HCT116 (cell line): ENCODE measurements at regions not wholly inside any gene's neighbourhood (a gene's known extent, or its start where the extent isn't known, plus 50 kb on each side); places are given as distances from the start of the nearest gene placed in this dataset.

Experiments used
- ATAC-seq: fragments of 200-7000 bp; cut with Tn5 transposase; 2 replicates; pipeline ENCODE4 v1.9.1; 2020; ENCODE audit warnings: mild to moderate bottlenecking, moderate library complexity
- BruUV-seq: library from RNA; stranded (reverse); fragments of 400-500 nt; replicated peaks from 2 replicates; lab custom pipeline; 2021; lab: Mats Ljungman, UMichigan
- CTCF ChIA-PET: fragments of 300-600 bp; sonication (Branson Sonifier 250); formaldehyde crosslinking; loops from one replicate; lab custom pipeline; 2021; ENCODE audit warnings: antibody characterized with exemption; lab: Charles Lee
- POLR2A ChIA-PET: fragments of 300-600, 350-600 bp; sonication (Branson Sonifier 250); formaldehyde crosslinking; loops from one replicate; lab custom pipeline; 2021; ENCODE audit warnings: antibody characterized with exemption; lab: Charles Lee
- RAD21 ChIA-PET, 2 experiments: fragments of 300-600 bp; sonication (Branson Sonifier 250); formaldehyde crosslinking; loops; one replicate each; lab custom pipeline; 2023; ENCODE audit warnings: low total read pairs in 2 of 2; ENCODE audit not compliant: uncharacterized antibody in 2 of 2, unreplicated experiment in 2 of 2, low non-redundant PET in 1 of 2; lab: Charles Lee
- DNase-seq: peaks from one replicate; pipeline ENCODE4 v3.0.0-alpha.2; 2010; ENCODE audit warnings: low read depth, low spot score
- H2AFZ ChIP-seq: fragments of 200-600 bp; shearing (Covaris generic), sonication (generic); 2 replicates; pipeline ENCODE4 v1.6.1; 2017; ENCODE audit warnings: low read depth, mixed run types, mixed read lengths, antibody characterized with exemption, low read length; ENCODE audit not compliant: poor library complexity, severe bottlenecking
- H3K27ac ChIP-seq: 2 replicates; pipeline ENCODE4 v1.5.1; 2012; ENCODE audit warnings: low read depth, low read length
- H3K27me3 ChIP-seq: fragments of 200-600 bp; sonication (generic); 2 replicates; pipeline ENCODE4 v1.6.1; 2016; ENCODE audit warnings: mixed run types, low read length, mixed read lengths; ENCODE audit not compliant: insufficient read depth
- H3K36me3 ChIP-seq, 2 experiments: fragments of 200-500 bp in 1 of 2; fragments of 200-600 bp in 1 of 2; sonication (Bioruptor generic) in 1 of 2; sonication (generic) in 1 of 2; 2 replicates each; pipeline versions ENCODE4 v1.5.1 to v1.6.1; 2014 to 2016; ENCODE audit warnings: low read length in 2 of 2, inconsistent platforms in 1 of 2, mixed read lengths in 1 of 2, mixed run types in 1 of 2; ENCODE audit not compliant: insufficient read depth in 2 of 2, control insufficient read depth in 1 of 2
- H3K4me1 ChIP-seq, 2 experiments: fragments of 200-600 bp in 1 of 2; sonication (generic) in 1 of 2; 2 replicates each; pipeline versions ENCODE4 v1.5.1 to v1.6.1; 2012 to 2017; ENCODE audit warnings: low read length in 2 of 2, inconsistent platforms in 1 of 2, mild to moderate bottlenecking in 1 of 2, mixed read lengths in 1 of 2, mixed run types in 1 of 2, moderate library complexity in 1 of 2; ENCODE audit not compliant: insufficient read depth in 2 of 2, control insufficient read depth in 1 of 2
- H3K4me2 ChIP-seq: fragments of 200-600 bp; sonication (generic); 2 replicates; pipeline ENCODE4 v1.6.1; 2017; ENCODE audit warnings: mixed run types, low read length, mixed read lengths
- H3K4me3 ChIP-seq, 2 experiments: fragments of 200-600 bp in 1 of 2; sonication (generic) in 1 of 2; replicated peaks in 1 of 2; 2 replicates each; pipeline ENCODE4 v1.5.1; 2011 to 2016; ENCODE audit warnings: low read length in 2 of 2, control low read depth in 1 of 2, low read depth in 1 of 2, mild to moderate bottlenecking in 1 of 2, mixed read lengths in 1 of 2, mixed run types in 1 of 2
- H3K79me2 ChIP-seq: fragments of 200-600 bp; sonication (generic); 2 replicates; pipeline ENCODE4 v1.6.1; 2017; ENCODE audit warnings: mild to moderate bottlenecking, mixed run types, low read length, moderate library complexity, mixed read lengths; ENCODE audit not compliant: insufficient read depth
- H3K9ac ChIP-seq: fragments of 200-600 bp; sonication (generic); 2 replicates; pipeline ENCODE4 v1.6.1; 2016; ENCODE audit warnings: low read length, mixed read lengths
- H3K9me2 ChIP-seq: fragments of 200-600 bp; sonication (generic), shearing (Covaris generic); 2 replicates; pipeline ENCODE4 v1.6.1; 2017; ENCODE audit warnings: mixed run types, mild to moderate bottlenecking, moderate library complexity; ENCODE audit not compliant: insufficient read depth
- H3K9me3 ChIP-seq, 2 experiments: fragments of 200-500 bp in 1 of 2; fragments of 200-600 bp in 1 of 2; sonication (Bioruptor generic) in 1 of 2; sonication (generic) in 1 of 2; 2 replicates each; pipeline ENCODE4 v1.6.1; 2014 to 2017; ENCODE audit warnings: low read length in 2 of 2, mixed read lengths in 2 of 2, inconsistent platforms in 1 of 2, low read depth in 1 of 2, mild to moderate bottlenecking in 1 of 2, mixed run types in 1 of 2, moderate library complexity in 1 of 2; ENCODE audit not compliant: control insufficient read depth in 1 of 2, insufficient read depth in 1 of 2
- H4K20me1 ChIP-seq: fragments of 200-600 bp; sonication (generic), shearing (Covaris generic); 2 replicates; pipeline ENCODE4 v1.6.1; 2017; ENCODE audit warnings: mixed run types, mild to moderate bottlenecking, moderate library complexity; ENCODE audit not compliant: insufficient read depth
- CBX3 ChIP-seq: IDR thresholded peaks from 2 replicates; pipeline ENCODE4 v1.6.1; 2012; ENCODE audit warnings: low read depth
- CEBPB ChIP-seq: IDR thresholded peaks from 2 replicates; pipeline ENCODE4 v1.6.1; 2012; ENCODE audit warnings: low read depth
- CTCF ChIP-seq, 3 experiments: fragments of 200-600 bp in 1 of 3; sonication (generic) in 1 of 3; IDR thresholded peaks in 2 of 3; conservative IDR thresholded peaks in 1 of 3; 2 replicates each; pipeline ENCODE4 v1.5.1; 2012 to 2017; ENCODE audit warnings: low read depth in 2 of 3, low read length in 2 of 3, antibody characterized with exemption in 1 of 3, borderline replicate concordance in 1 of 3, control low read depth in 1 of 3, mild to moderate bottlenecking in 1 of 3, mixed read lengths in 1 of 3, mixed run types in 1 of 3, moderate library complexity in 1 of 3; ENCODE audit not compliant: insufficient read depth in 1 of 3
- EGR1 ChIP-seq: IDR thresholded peaks from 2 replicates; pipeline ENCODE4 v1.6.1; 2012; ENCODE audit warnings: low read depth
- EZH2 ChIP-seq: fragments of 200-600 bp; sonication (generic); IDR thresholded peaks from 2 replicates; pipeline ENCODE4 v1.6.1; 2017; ENCODE audit warnings: antibody characterized with exemption, mixed run types
- JUND ChIP-seq: IDR thresholded peaks from 2 replicates; pipeline ENCODE4 v1.6.1; 2012
- MAX ChIP-seq: IDR thresholded peaks from 2 replicates; pipeline ENCODE4 v1.6.1; 2012
- POLR2AphosphoS5 ChIP-seq: IDR thresholded peaks from 2 replicates; pipeline ENCODE4 v1.6.1; 2011; ENCODE audit warnings: mild to moderate bottlenecking, low read depth, low read length, moderate library complexity
- RAD21 ChIP-seq: IDR thresholded peaks from 2 replicates; pipeline ENCODE4 v1.6.1; 2012; ENCODE audit warnings: low read depth, mild to moderate bottlenecking
- SP1 ChIP-seq: IDR thresholded peaks from 2 replicates; pipeline ENCODE4 v1.6.1; 2012; ENCODE audit warnings: low read depth
- SRF ChIP-seq: IDR thresholded peaks from 2 replicates; pipeline ENCODE4 v1.6.1; 2012; ENCODE audit warnings: low read depth
- YY1 ChIP-seq: IDR thresholded peaks from 2 replicates; pipeline ENCODE4 v1.6.1; 2011; ENCODE audit warnings: low read length, low read depth, moderate library complexity, mild to moderate bottlenecking; ENCODE audit not compliant: insufficient replicate concordance; ENCODE audit errors: extremely low read depth
- ZBTB33 ChIP-seq: IDR thresholded peaks from 2 replicates; pipeline ENCODE4 v1.6.1; 2011; ENCODE audit warnings: mild to moderate bottlenecking, low read length, moderate library complexity; ENCODE audit not compliant: insufficient replicate concordance; ENCODE audit errors: extremely low read depth
- intact Hi-C: fragments of 100-400 bp; cut with micrococcal nuclease; formaldehyde crosslinking; loops from 2 replicates; pipeline ENCODE4 v1.10.0; 2022
- TF ChIP-seq, protein P1 (sequence below): IDR thresholded peaks from 2 replicates; pipeline ENCODE4 v1.6.1; 2012; ENCODE audit warnings: low read depth

DNA sequence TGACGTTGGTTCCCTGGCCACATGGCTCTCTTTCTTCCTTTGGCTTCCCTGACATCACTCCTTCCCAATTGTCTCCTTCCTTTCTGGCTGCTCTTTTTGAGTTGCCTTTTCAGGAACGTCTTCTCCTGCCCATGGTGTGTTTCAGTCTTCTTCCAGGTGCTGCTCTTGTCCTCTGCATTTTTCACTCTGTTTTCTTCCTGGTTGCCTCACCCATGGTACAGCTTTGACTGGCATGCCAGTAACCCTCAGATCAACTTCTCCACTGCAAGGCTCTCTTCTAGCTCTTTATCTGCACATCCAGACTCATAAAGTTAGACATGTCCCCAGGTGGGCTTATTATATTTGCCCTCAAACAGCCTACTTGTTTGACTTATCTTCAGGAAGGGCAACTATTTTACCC lies 91.0 kb upstream of the ANKH start:
- Histone ChIP-seq H3K36me3 (no peaks in the 10 kb centered on the region), H3K27me3 (no peaks in the 10 kb centered on the region), H3K9me3 (no peaks in the 10 kb centered on the region), H3K27ac (no peak overlapping the region)
- no peak for DNase-seq
- ATAC-seq = no peak
- POLR2A ChIA-PET = no interaction called here
- TF ChIP-seq EZH2 (no peak), CBX3 (no peak), CEBPB (no peak)
- TF ChIP-seq, protein P1, sequence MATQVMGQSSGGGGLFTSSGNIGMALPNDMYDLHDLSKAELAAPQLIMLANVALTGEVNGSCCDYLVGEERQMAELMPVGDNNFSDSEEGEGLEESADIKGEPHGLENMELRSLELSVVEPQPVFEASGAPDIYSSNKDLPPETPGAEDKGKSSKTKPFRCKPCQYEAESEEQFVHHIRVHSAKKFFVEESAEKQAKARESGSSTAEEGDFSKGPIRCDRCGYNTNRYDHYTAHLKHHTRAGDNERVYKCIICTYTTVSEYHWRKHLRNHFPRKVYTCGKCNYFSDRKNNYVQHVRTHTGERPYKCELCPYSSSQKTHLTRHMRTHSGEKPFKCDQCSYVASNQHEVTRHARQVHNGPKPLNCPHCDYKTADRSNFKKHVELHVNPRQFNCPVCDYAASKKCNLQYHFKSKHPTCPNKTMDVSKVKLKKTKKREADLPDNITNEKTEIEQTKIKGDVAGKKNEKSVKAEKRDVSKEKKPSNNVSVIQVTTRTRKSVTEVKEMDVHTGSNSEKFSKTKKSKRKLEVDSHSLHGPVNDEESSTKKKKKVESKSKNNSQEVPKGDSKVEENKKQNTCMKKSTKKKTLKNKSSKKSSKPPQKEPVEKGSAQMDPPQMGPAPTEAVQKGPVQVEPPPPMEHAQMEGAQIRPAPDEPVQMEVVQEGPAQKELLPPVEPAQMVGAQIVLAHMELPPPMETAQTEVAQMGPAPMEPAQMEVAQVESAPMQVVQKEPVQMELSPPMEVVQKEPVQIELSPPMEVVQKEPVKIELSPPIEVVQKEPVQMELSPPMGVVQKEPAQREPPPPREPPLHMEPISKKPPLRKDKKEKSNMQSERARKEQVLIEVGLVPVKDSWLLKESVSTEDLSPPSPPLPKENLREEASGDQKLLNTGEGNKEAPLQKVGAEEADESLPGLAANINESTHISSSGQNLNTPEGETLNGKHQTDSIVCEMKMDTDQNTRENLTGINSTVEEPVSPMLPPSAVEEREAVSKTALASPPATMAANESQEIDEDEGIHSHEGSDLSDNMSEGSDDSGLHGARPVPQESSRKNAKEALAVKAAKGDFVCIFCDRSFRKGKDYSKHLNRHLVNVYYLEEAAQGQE = no peak
- TF ChIP-seq, all 23 proteins: peak for 0
- RAD21 ChIA-PET = no interaction called here
- H3K9ac ChIP-seq = no peak overlapping the region
- H4K20me1 ChIP-seq = no peaks in the 10 kb centered on the region
- no TSS peak for BruUV-seq
- H2AFZ ChIP-seq = no peak overlapping the region
- H3K4me1 ChIP-seq = peaks cover 6 to 7% of the 10 kb centered on the region in 2 experiments; a peak in 3 of 4 replicates
- H3K4me3 ChIP-seq = no peak overlapping the region
- no peaks in the 10 kb centered on the region for H3K9me2 ChIP-seq
- H3K79me2 ChIP-seq = no peaks in the 10 kb centered on the region
- CTCF ChIA-PET = no interaction called here
- intact Hi-C loops = no loop called here
- no peak overlapping the region for H3K4me2 ChIP-seq

- Histone ChIP-seq H2AFZ (no peak overlapping the region), H3K4me1 (peaks cover 6 to 7% of the 10 kb centered on the region in 2 experiments; a peak in 3 of 4 replicates), H3K79me2 (no peaks in the 10 kb centered on the region), H3K36me3 (no peaks in the 10 kb centered on the region), H3K9ac (no peak overlapping the region), H3K9me3 (no peaks in the 10 kb centered on the region), H3K27ac (no peak overlapping the region), H3K4me3 (no peak overlapping the region), H4K20me1 (no peaks in the 10 kb centered on the region), H3K4me2 (no peak overlapping the region), H3K27me3 (no peaks in the 10 kb centered on the region), H3K9me2 (no peaks in the 10 kb centered on the region)
- ChIA-PET CTCF (no interaction called here), POLR2A (no interaction called here), RAD21 (no interaction called here)
- DNase-seq (no peak), ATAC-seq (no peak)
- intact Hi-C loops = no loop called here
- no TSS peak for BruUV-seq
- TF ChIP-seq EGR1 (no peak), CBX3 (no peak), SP1 (no peak), MAX (no peak), POLR2AphosphoS5 (no peak), CEBPB (no peak), CTCF (IDR thresholded peaks at IDR 0.05 in 2 of 3, conservative IDR thresholded peaks at IDR 0.05 in 1 of 3; ENCODE audit: borderline replicate concordance in 1 of 3, insufficient read depth in 1 of 3, low read depth in 2 of 3, low read length in 2 of 3) (no peak), RAD21 (no peak), ZBTB33 (no peak), EZH2 (no peak), YY1 (no peak), JUND (no peak), SRF (no peak)
These were observed 88.5 kb upstream of the ANKH start for GRCh38 chr5:14960120-14960462.
